ENCODE measurements at regions not wholly inside any gene's neighbourhood (a gene's known extent, or its start where the extent isn't known, plus 50 kb on each side); places are given as distances from the start of the nearest gene placed in this dataset.

GRCh38 chr6:169845426-169846285 is 94.2 kb downstream of the ERMARD start:
- no peak for DNase-seq (ENCODE audit: insufficient read length, low spot score)
- TF ChIP-seq POLR2A (IDR thresholded peaks at IDR 0.05; ENCODE audit: low read depth, low read length) = no peak
- FAIRE-seq = no peak

GRCh38 chr6:169844946-169845345 is 93.5 kb downstream of the ERMARD start:
- no peak for TF ChIP-seq POLR2A (IDR thresholded peaks at IDR 0.05; ENCODE audit: low read depth, low read length)
- no peak for DNase-seq (ENCODE audit: insufficient read length, low spot score)
- FAIRE-seq = no peak

- no peak for TF ChIP-seq POLR2A (IDR thresholded peaks at IDR 0.05; ENCODE audit: low read depth, low read length)
- DNase-seq (ENCODE audit: insufficient read length, low spot score) (no peak), FAIRE-seq (no peak)
Observed at GRCh38 chr6:169843991-169844390, 92.6 kb downstream of the ERMARD start.

- FAIRE-seq (no peak), DNase-seq (ENCODE audit: insufficient read length, low spot score) (no peak)
- TF ChIP-seq POLR2A (IDR thresholded peaks at IDR 0.05; ENCODE audit: low read depth, low read length) = no peak
Observed at GRCh38 chr6:169843110-169843509, 91.7 kb downstream of the ERMARD start.

GRCh38 chr6:169841907-169842606 is 90.6 kb downstream of the ERMARD start:
- FAIRE-seq (no peak), DNase-seq (ENCODE audit: insufficient read length, low spot score) (no peak)
- no peak for TF ChIP-seq POLR2A (IDR thresholded peaks at IDR 0.05; ENCODE audit: low read depth, low read length)

- TF ChIP-seq POLR2A (IDR thresholded peaks at IDR 0.05; ENCODE audit: low read depth, low read length) = no peak
- FAIRE-seq = no peak
- DNase-seq (ENCODE audit: insufficient read length, low spot score) = no peak
Observed at GRCh38 chr6:169841251-169841650, 89.8 kb downstream of the ERMARD start.

- FAIRE-seq (no peak), DNase-seq (ENCODE audit: insufficient read length, low spot score) (no peak)
- TF ChIP-seq POLR2A (IDR thresholded peaks at IDR 0.05; ENCODE audit: low read depth, low read length) = no peak
Observed at GRCh38 chr6:169839898-169840631, 88.6 kb downstream of the ERMARD start.

GRCh38 chr6:169839493-169839892 is 88.1 kb downstream of the ERMARD start:
- no peak for TF ChIP-seq POLR2A (IDR thresholded peaks at IDR 0.05; ENCODE audit: low read depth, low read length)
- DNase-seq (ENCODE audit: insufficient read length, low spot score) (no peak), FAIRE-seq (no peak)

GRCh38 chr6:169839029-169839481 is 87.6 kb downstream of the ERMARD start:
- FAIRE-seq (no peak), DNase-seq (ENCODE audit: insufficient read length, low spot score) (no peak)
- no peak for TF ChIP-seq POLR2A (IDR thresholded peaks at IDR 0.05; ENCODE audit: low read depth, low read length)

GRCh38 chr6:169838346-169839028 is 87.1 kb downstream of the ERMARD start:
- no peak for DNase-seq (ENCODE audit: insufficient read length, low spot score)
- FAIRE-seq = no peak
- no peak for TF ChIP-seq POLR2A (IDR thresholded peaks at IDR 0.05; ENCODE audit: low read depth, low read length)

- TF ChIP-seq POLR2A (IDR thresholded peaks at IDR 0.05; ENCODE audit: low read depth, low read length) = no peak
- DNase-seq (ENCODE audit: insufficient read length, low spot score) (no peak), FAIRE-seq (no peak)
Observed at GRCh38 chr6:169837529-169838250, 86.3 kb downstream of the ERMARD start.

GRCh38 chr6:169833258-169833794 is 81.9 kb downstream of the ERMARD start:
- no peak for FAIRE-seq
- DNase-seq (ENCODE audit: insufficient read length, low spot score) = no peak
- no peak for TF ChIP-seq POLR2A (IDR thresholded peaks at IDR 0.05; ENCODE audit: low read depth, low read length)
